Mesendoderm (in vitro differentiated cells): ENCODE measurements at regions not wholly inside any gene's neighbourhood (a gene's known extent, or its start where the extent isn't known, plus 50 kb on each side); places are given as distances from the start of the nearest gene placed in this dataset.

Experiments used
- DNase-seq: peaks from one replicate; pipeline ENCODE4 v3.0.0; 2013
- H2AK5ac ChIP-seq: 2 replicates; pipeline ENCODE4 v1.6.1; 2013; ENCODE audit warnings: low read length, inconsistent platforms
- H2BK120ac ChIP-seq: 2 replicates; pipeline ENCODE4 v1.6.1; 2013; ENCODE audit warnings: low read depth, mild to moderate bottlenecking, low read length, moderate library complexity, mixed read lengths
- H2BK15ac ChIP-seq: replicated peaks from 2 replicates; pipeline ENCODE4 v1.6.1; 2013; ENCODE audit warnings: low read depth, mild to moderate bottlenecking, moderate library complexity
- H2BK5ac ChIP-seq: 2 replicates; pipeline ENCODE4 v1.6.1; 2013; ENCODE audit warnings: low read length, inconsistent platforms
- H3K18ac ChIP-seq: 2 replicates; pipeline ENCODE4 v1.6.1; 2013; ENCODE audit warnings: mild to moderate bottlenecking, low read length, mixed read lengths
- H3K23ac ChIP-seq: one replicate; pipeline ENCODE4 v1.6.1; 2013; ENCODE audit warnings: low read length
- H3K27ac ChIP-seq: 2 replicates; pipeline ENCODE4 v1.5.1; 2013; ENCODE audit warnings: low read depth, mild to moderate bottlenecking, inconsistent platforms, low read length, moderate library complexity
- H3K27me3 ChIP-seq: 2 replicates; pipeline ENCODE4 v1.6.1; 2013; ENCODE audit warnings: low read length, control low read depth, mild to moderate bottlenecking, inconsistent platforms; ENCODE audit not compliant: insufficient read depth, poor library complexity
- H3K36me3 ChIP-seq: 2 replicates; pipeline ENCODE4 v1.6.1; 2013; ENCODE audit warnings: low read length, inconsistent platforms; ENCODE audit not compliant: control insufficient read depth, insufficient read depth
- H3K4ac ChIP-seq: one replicate; pipeline ENCODE4 v1.6.1; 2013; ENCODE audit warnings: low read depth, mild to moderate bottlenecking, low read length, moderate library complexity
- H3K4me1 ChIP-seq: 2 replicates; pipeline ENCODE4 v1.6.1; 2013; ENCODE audit warnings: low read depth, low read length, inconsistent platforms; ENCODE audit not compliant: control insufficient read depth
- H3K4me2 ChIP-seq: 2 replicates; pipeline ENCODE4 v1.6.1; 2013; ENCODE audit warnings: low read length
- H3K4me3 ChIP-seq: 2 replicates; pipeline ENCODE4 v1.5.1; 2013; ENCODE audit warnings: mild to moderate bottlenecking, low read length
- H3K56ac ChIP-seq: one replicate; pipeline ENCODE4 v1.6.1; 2013; ENCODE audit warnings: low read length
- H3K79me1 ChIP-seq: 2 replicates; pipeline ENCODE4 v1.6.1; 2013; ENCODE audit warnings: low read length, inconsistent platforms
- H3K79me2 ChIP-seq: 2 replicates; pipeline ENCODE4 v1.6.1; 2013; ENCODE audit warnings: mild to moderate bottlenecking, low read length; ENCODE audit not compliant: control insufficient read depth, insufficient read depth
- H3K9ac ChIP-seq: 2 replicates; pipeline ENCODE4 v1.6.1; 2013; ENCODE audit warnings: low read length, inconsistent platforms
- H4K5ac ChIP-seq: one replicate; pipeline ENCODE4 v1.6.1; 2013; ENCODE audit warnings: low read length
- H4K8ac ChIP-seq: one replicate; pipeline ENCODE4 v1.6.1; 2013; ENCODE audit warnings: low read depth, mild to moderate bottlenecking, control low read depth, low read length, moderate library complexity
- WGBS: extraction: QIAGEN DNeasy Blood & Tissue Kit; methylation state at CpG from one replicate; pipeline ENCODE4 v1.1.7; 2013; ENCODE audit warnings: low lambda C conversion rate, missing lambda C conversion rate; ENCODE audit not compliant: insufficient coverage; ENCODE audit errors: extremely low coverage; 5-methylcytosine and 5-hydroxymethylcytosine counted together

GRCh38 chr13:73910733-73911132 is 223.5 kb downstream of the KLF12 start:
- Histone ChIP-seq H2BK5ac (no peak overlapping the region), H2BK15ac (no peak overlapping the region), H3K4me1 (peaks cover 12% of the 10 kb centered on the region), H3K56ac (no peak overlapping the region), H3K36me3 (no peaks in the 10 kb centered on the region), H2BK120ac (no peak overlapping the region), H4K8ac (no peak overlapping the region), H3K4me2 (no peak overlapping the region), H4K5ac (no peak overlapping the region), H3K9ac (no peak overlapping the region), H3K79me2 (no peaks in the 10 kb centered on the region), H3K23ac (no peak overlapping the region), H3K4me3 (no peak overlapping the region), H3K4ac (no peak overlapping the region), H3K18ac (no peak overlapping the region), H3K27ac (no peak overlapping the region), H2AK5ac (no peak overlapping the region), H3K27me3 (no peaks in the 10 kb centered on the region), H3K79me1 (no peaks in the 10 kb centered on the region)
- DNase-seq, result no peak

- Histone ChIP-seq H2BK5ac (no peak overlapping the region), H3K4me1 (peaks cover 12% of the 10 kb centered on the region), H3K23ac (no peak overlapping the region), H3K4me3 (no peak overlapping the region), H3K79me2 (no peaks in the 10 kb centered on the region), H2AK5ac (no peak overlapping the region), H3K27me3 (no peaks in the 10 kb centered on the region), H3K27ac (no peak overlapping the region), H4K5ac (no peak overlapping the region), H3K79me1 (no peaks in the 10 kb centered on the region), H3K4me2 (no peak overlapping the region), H2BK15ac (no peak overlapping the region), H3K36me3 (no peaks in the 10 kb centered on the region), H4K8ac (no peak overlapping the region), H3K9ac (no peak overlapping the region), H3K56ac (no peak overlapping the region), H2BK120ac (no peak overlapping the region), H3K4ac (no peak overlapping the region), H3K18ac (no peak overlapping the region)
- WGBS, result no CpG with 5 or more reads among the region's 5 CpGs
- no peak for DNase-seq
Observed at GRCh38 chr13:73908809-73909208, 225.4 kb downstream of the KLF12 start.

GRCh38 chr13:73904625-73905024 is 229.6 kb downstream of the KLF12 start:
- no peak overlapping the region for H2BK120ac ChIP-seq
- no peak for DNase-seq
- H4K5ac ChIP-seq, result no peak overlapping the region
- H3K56ac ChIP-seq, result no peak overlapping the region
- H3K4me1 ChIP-seq, result no peaks in the 10 kb centered on the region
- no peaks in the 10 kb centered on the region for H3K79me1 ChIP-seq
- no peak overlapping the region for H2BK15ac ChIP-seq
- no peak overlapping the region for H3K18ac ChIP-seq
- H2AK5ac ChIP-seq, result no peak overlapping the region
- WGBS, result no CpG with 5 or more reads among the region's 3 CpGs
- no peak overlapping the region for H3K4me3 ChIP-seq
- H3K23ac ChIP-seq, result no peak overlapping the region
- H3K4me2 ChIP-seq, result no peak overlapping the region
- no peaks in the 10 kb centered on the region for H3K79me2 ChIP-seq
- H3K27me3 ChIP-seq, result no peaks in the 10 kb centered on the region
- H3K4ac ChIP-seq, result no peak overlapping the region
- no peak overlapping the region for H4K8ac ChIP-seq
- no peak overlapping the region for H3K9ac ChIP-seq
- H3K27ac ChIP-seq, result no peak overlapping the region
- no peak overlapping the region for H2BK5ac ChIP-seq
- H3K36me3 ChIP-seq, result no peaks in the 10 kb centered on the region

GRCh38 chr13:73903561-73903960 is 230.6 kb downstream of the KLF12 start:
- Histone ChIP-seq H3K9ac (no peak overlapping the region), H2AK5ac (no peak overlapping the region), H3K23ac (no peak overlapping the region), H2BK120ac (no peak overlapping the region), H3K4ac (no peak overlapping the region), H3K79me1 (no peaks in the 10 kb centered on the region), H3K79me2 (no peaks in the 10 kb centered on the region), H4K5ac (no peak overlapping the region), H3K27me3 (no peaks in the 10 kb centered on the region), H3K56ac (no peak overlapping the region), H3K27ac (no peak overlapping the region), H3K36me3 (no peaks in the 10 kb centered on the region), H4K8ac (no peak overlapping the region), H2BK15ac (no peak overlapping the region), H2BK5ac (no peak overlapping the region), H3K4me2 (no peak overlapping the region), H3K4me1 (no peaks in the 10 kb centered on the region), H3K18ac (no peak overlapping the region), H3K4me3 (no peak overlapping the region)
- WGBS, result no CpG with 5 or more reads among the region's 7 CpGs
- DNase-seq, result no peak

GRCh38 chr13:73902847-73903246 is 231.4 kb downstream of the KLF12 start:
- H2BK120ac ChIP-seq, result no peak overlapping the region
- no peak overlapping the region for H3K56ac ChIP-seq
- H3K23ac ChIP-seq, result no peak overlapping the region
- no peak overlapping the region for H4K8ac ChIP-seq
- DNase-seq, result no peak
- H4K5ac ChIP-seq, result no peak overlapping the region
- no peaks in the 10 kb centered on the region for H3K79me1 ChIP-seq
- H3K9ac ChIP-seq, result no peak overlapping the region
- no peak overlapping the region for H3K18ac ChIP-seq
- no peak overlapping the region for H3K4ac ChIP-seq
- H3K4me3 ChIP-seq, result no peak overlapping the region
- H3K27ac ChIP-seq, result no peak overlapping the region
- no peaks in the 10 kb centered on the region for H3K27me3 ChIP-seq
- H2BK5ac ChIP-seq, result no peak overlapping the region
- no peaks in the 10 kb centered on the region for H3K79me2 ChIP-seq
- H3K36me3 ChIP-seq, result no peaks in the 10 kb centered on the region
- H3K4me2 ChIP-seq, result no peak overlapping the region
- no peak overlapping the region for H2BK15ac ChIP-seq
- no peaks in the 10 kb centered on the region for H3K4me1 ChIP-seq
- no peak overlapping the region for H2AK5ac ChIP-seq

DNA sequence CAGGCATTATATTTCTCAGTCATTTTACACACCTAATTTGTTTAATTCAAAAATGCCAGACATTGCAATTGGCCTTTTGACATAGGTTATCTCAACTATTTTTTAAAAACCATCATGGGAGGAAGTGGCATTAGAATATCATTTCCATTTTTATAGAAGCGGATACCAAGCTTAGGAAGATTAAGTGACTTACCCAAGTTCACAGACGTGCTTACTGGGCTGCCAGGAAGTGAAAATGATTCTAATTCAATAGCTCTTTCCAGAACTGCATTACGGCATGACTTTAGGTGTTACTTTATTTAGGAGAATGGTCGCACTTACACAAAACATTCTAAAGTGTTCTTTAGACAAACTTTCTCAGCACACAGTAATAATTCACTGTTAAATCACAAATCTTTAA is 231.9 kb downstream of the KLF12 start:
- no peak for DNase-seq
- Histone ChIP-seq H3K23ac (no peak overlapping the region), H3K36me3 (no peaks in the 10 kb centered on the region), H3K18ac (no peak overlapping the region), H3K4me3 (no peak overlapping the region), H2BK15ac (no peak overlapping the region), H3K9ac (no peak overlapping the region), H3K4me1 (no peaks in the 10 kb centered on the region), H3K79me2 (no peaks in the 10 kb centered on the region), H2BK120ac (no peak overlapping the region), H3K4ac (no peak overlapping the region), H2BK5ac (no peak overlapping the region), H4K8ac (no peak overlapping the region), H3K27me3 (no peaks in the 10 kb centered on the region), H4K5ac (no peak overlapping the region), H3K56ac (no peak overlapping the region), H2AK5ac (no peak overlapping the region), H3K79me1 (no peaks in the 10 kb centered on the region), H3K4me2 (no peak overlapping the region), H3K27ac (no peak overlapping the region)
- WGBS, result no CpG with 5 or more reads among the region's 4 CpGs
